ENCODE measurements at regions not wholly inside any gene's neighbourhood (a gene's known extent, or its start where the extent isn't known, plus 50 kb on each side); places are given as distances from the start of the nearest gene placed in this dataset.

DNA sequence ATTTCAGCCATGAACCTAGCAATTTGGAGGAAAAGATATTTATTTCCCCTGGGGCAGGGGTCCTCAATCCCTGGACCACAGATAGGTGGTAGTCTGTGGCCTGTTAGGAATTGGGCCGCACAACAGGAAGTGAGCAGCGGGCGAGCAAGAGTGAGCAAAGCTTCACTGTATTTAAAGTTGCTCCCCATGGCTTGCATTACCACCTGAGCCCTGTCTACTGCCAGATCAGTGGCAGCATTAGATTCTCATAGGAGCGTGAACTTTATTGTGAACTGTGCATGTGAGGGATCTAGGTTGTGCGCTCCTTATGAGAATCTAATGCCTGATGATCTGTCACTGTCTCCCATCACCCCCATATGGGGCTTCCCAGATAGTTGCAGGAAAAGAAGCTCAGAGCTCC, 127.6 kb downstream of the ICOS start:
- TF ChIP-seq, protein P1, sequence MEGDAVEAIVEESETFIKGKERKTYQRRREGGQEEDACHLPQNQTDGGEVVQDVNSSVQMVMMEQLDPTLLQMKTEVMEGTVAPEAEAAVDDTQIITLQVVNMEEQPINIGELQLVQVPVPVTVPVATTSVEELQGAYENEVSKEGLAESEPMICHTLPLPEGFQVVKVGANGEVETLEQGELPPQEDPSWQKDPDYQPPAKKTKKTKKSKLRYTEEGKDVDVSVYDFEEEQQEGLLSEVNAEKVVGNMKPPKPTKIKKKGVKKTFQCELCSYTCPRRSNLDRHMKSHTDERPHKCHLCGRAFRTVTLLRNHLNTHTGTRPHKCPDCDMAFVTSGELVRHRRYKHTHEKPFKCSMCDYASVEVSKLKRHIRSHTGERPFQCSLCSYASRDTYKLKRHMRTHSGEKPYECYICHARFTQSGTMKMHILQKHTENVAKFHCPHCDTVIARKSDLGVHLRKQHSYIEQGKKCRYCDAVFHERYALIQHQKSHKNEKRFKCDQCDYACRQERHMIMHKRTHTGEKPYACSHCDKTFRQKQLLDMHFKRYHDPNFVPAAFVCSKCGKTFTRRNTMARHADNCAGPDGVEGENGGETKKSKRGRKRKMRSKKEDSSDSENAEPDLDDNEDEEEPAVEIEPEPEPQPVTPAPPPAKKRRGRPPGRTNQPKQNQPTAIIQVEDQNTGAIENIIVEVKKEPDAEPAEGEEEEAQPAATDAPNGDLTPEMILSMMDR (IDR thresholded peaks at IDR 0.05), result no peak
- no peak for TF ChIP-seq POLR2A (IDR thresholded peaks at IDR 0.05)

Data from stomach (tissue), 4 donors.